ENCODE measurements at regions not wholly inside any gene's neighbourhood (a gene's known extent, or its start where the extent isn't known, plus 50 kb on each side); places are given as distances from the start of the nearest gene placed in this dataset.

DNA sequence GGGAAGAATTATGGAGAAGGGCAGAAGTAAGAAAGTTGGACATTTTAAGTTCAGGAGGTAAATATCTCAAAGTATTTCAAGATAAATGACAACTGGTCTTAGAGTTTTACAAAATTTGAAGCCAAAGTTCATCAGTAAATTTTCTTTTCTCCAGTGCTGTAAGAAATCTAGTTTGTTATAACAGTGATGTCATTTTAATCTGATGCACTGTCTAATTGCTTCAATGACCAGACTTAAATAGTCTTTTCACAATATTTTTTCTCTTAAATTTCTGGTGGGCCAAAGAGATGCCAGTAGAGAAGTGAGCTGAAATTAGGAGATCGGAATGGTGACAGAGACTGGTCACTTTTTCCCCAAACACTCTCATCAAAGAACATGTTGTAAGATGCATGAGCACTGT is 156.5 kb upstream of the TMEM161B start (continued):
- TF ChIP-seq, protein P1, sequence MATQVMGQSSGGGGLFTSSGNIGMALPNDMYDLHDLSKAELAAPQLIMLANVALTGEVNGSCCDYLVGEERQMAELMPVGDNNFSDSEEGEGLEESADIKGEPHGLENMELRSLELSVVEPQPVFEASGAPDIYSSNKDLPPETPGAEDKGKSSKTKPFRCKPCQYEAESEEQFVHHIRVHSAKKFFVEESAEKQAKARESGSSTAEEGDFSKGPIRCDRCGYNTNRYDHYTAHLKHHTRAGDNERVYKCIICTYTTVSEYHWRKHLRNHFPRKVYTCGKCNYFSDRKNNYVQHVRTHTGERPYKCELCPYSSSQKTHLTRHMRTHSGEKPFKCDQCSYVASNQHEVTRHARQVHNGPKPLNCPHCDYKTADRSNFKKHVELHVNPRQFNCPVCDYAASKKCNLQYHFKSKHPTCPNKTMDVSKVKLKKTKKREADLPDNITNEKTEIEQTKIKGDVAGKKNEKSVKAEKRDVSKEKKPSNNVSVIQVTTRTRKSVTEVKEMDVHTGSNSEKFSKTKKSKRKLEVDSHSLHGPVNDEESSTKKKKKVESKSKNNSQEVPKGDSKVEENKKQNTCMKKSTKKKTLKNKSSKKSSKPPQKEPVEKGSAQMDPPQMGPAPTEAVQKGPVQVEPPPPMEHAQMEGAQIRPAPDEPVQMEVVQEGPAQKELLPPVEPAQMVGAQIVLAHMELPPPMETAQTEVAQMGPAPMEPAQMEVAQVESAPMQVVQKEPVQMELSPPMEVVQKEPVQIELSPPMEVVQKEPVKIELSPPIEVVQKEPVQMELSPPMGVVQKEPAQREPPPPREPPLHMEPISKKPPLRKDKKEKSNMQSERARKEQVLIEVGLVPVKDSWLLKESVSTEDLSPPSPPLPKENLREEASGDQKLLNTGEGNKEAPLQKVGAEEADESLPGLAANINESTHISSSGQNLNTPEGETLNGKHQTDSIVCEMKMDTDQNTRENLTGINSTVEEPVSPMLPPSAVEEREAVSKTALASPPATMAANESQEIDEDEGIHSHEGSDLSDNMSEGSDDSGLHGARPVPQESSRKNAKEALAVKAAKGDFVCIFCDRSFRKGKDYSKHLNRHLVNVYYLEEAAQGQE (IDR thresholded peaks at IDR 0.05; ENCODE audit: low read depth) = no peak
- TF ChIP-seq TCF7L2 (IDR thresholded peaks at IDR 0.05; ENCODE audit: borderline replicate concordance, extremely low read depth, insufficient read depth, insufficient read length) = no peak

DNA sequence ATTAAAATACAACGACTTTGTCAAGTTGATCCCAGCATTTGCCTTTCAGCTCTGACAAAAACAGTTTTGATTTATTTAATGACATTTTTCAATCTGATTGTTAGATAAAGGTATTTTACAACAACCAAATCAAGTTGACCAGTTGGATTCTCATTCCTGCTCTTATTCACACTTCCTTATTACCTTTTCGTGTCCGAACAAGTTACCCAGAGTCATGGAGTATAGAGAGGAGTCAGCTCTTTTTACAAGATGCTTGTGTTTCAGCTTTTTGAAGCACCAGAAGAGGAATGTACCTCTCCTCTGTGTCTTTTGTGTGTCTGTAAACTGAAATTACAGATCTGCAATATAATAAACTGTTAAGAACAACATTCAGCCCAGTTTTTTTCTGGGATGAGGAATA is 151.3 kb upstream of the TMEM161B start:
- H3K9me3 ChIP-seq (ENCODE audit: control insufficient read depth in 1 of 2, insufficient read depth in 1 of 2, low read depth in 1 of 2, low read length in 2 of 2) = no peaks in the 10 kb centered on the region
- H3K4me1 ChIP-seq (ENCODE audit: control insufficient read depth in 1 of 2, insufficient read depth in 2 of 2, low read length in 2 of 2) = no peaks in the 10 kb centered on the region
- POLR2A ChIA-PET = no interaction called here
- DNase-seq (ENCODE audit: low read depth, low spot score) = no peak
- H3K9me2 ChIP-seq (ENCODE audit: insufficient read depth) = no peaks in the 10 kb centered on the region
- no peak overlapping the region for H3K9ac ChIP-seq (ENCODE audit: low read length)
- intact Hi-C loops (cut with micrococcal nuclease) = no loop called here
- H3K27me3 ChIP-seq (ENCODE audit: insufficient read depth, low read length) = no peaks in the 10 kb centered on the region
- ATAC-seq = no peak
- no peak overlapping the region for H3K4me3 ChIP-seq (replicated peaks in 1 of 2; ENCODE audit: low read depth in 1 of 2, low read length in 2 of 2)
- no peak overlapping the region for H2AFZ ChIP-seq (ENCODE audit: low read depth, low read length, poor library complexity, severe bottlenecking)
- H3K79me2 ChIP-seq (ENCODE audit: insufficient read depth, low read length) = no peaks in the 10 kb centered on the region
- RAD21 ChIA-PET (ENCODE audit: low non-redundant PET in 1 of 2, low total read pairs in 2 of 2, uncharacterized antibody in 2 of 2, unreplicated experiment in 2 of 2) = no interaction called here
- H3K4me2 ChIP-seq (ENCODE audit: low read length) = no peak overlapping the region
- TF ChIP-seq, protein P2, sequence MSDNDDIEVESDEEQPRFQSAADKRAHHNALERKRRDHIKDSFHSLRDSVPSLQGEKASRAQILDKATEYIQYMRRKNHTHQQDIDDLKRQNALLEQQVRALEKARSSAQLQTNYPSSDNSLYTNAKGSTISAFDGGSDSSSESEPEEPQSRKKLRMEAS (IDR thresholded peaks at IDR 0.05) = no peak
- TF ChIP-seq ZNF274 (IDR thresholded peaks at IDR 0.05; ENCODE audit: low read depth, low read length) (no peak), YY1 (IDR thresholded peaks at IDR 0.05; ENCODE audit: extremely low read depth, insufficient replicate concordance, low read depth, low read length) (no peak), ELF1 (IDR thresholded peaks at IDR 0.05; ENCODE audit: borderline replicate concordance, low read depth) (no peak), ZFX (IDR thresholded peaks at IDR 0.05) (no peak), TCF7L2 (IDR thresholded peaks at IDR 0.05; ENCODE audit: borderline replicate concordance, extremely low read depth, insufficient read depth, insufficient read length) (no peak), EGR1 (IDR thresholded peaks at IDR 0.05; ENCODE audit: low read depth) (no peak), POLR2A (IDR thresholded peaks at IDR 0.05; ENCODE audit: borderline replicate concordance, extremely low read depth, insufficient read depth, insufficient read length) (no peak), POLR2AphosphoS5 (IDR thresholded peaks at IDR 0.05; ENCODE audit: low read depth, low read length) (no peak), EZH2 (IDR thresholded peaks at IDR 0.05) (no peak), SIN3A (IDR thresholded peaks at IDR 0.05; ENCODE audit: low read depth) (no peak)
- TF ChIP-seq, protein P3, sequence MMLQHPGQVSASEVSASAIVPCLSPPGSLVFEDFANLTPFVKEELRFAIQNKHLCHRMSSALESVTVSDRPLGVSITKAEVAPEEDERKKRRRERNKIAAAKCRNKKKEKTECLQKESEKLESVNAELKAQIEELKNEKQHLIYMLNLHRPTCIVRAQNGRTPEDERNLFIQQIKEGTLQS (IDR thresholded peaks at IDR 0.05) = no peak
- TF ChIP-seq, protein P4, sequence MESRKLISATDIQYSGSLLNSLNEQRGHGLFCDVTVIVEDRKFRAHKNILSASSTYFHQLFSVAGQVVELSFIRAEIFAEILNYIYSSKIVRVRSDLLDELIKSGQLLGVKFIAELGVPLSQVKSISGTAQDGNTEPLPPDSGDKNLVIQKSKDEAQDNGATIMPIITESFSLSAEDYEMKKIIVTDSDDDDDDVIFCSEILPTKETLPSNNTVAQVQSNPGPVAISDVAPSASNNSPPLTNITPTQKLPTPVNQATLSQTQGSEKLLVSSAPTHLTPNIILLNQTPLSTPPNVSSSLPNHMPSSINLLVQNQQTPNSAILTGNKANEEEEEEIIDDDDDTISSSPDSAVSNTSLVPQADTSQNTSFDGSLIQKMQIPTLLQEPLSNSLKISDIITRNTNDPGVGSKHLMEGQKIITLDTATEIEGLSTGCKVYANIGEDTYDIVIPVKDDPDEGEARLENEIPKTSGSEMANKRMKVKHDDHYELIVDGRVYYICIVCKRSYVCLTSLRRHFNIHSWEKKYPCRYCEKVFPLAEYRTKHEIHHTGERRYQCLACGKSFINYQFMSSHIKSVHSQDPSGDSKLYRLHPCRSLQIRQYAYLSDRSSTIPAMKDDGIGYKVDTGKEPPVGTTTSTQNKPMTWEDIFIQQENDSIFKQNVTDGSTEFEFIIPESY (IDR thresholded peaks at IDR 0.05; ENCODE audit: extremely low read depth, insufficient replicate concordance, low read length) = no peak
- TF ChIP-seq, protein P5, sequence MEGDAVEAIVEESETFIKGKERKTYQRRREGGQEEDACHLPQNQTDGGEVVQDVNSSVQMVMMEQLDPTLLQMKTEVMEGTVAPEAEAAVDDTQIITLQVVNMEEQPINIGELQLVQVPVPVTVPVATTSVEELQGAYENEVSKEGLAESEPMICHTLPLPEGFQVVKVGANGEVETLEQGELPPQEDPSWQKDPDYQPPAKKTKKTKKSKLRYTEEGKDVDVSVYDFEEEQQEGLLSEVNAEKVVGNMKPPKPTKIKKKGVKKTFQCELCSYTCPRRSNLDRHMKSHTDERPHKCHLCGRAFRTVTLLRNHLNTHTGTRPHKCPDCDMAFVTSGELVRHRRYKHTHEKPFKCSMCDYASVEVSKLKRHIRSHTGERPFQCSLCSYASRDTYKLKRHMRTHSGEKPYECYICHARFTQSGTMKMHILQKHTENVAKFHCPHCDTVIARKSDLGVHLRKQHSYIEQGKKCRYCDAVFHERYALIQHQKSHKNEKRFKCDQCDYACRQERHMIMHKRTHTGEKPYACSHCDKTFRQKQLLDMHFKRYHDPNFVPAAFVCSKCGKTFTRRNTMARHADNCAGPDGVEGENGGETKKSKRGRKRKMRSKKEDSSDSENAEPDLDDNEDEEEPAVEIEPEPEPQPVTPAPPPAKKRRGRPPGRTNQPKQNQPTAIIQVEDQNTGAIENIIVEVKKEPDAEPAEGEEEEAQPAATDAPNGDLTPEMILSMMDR (IDR thresholded peaks at IDR 0.05 in 2 of 3, conservative IDR thresholded peaks at IDR 0.05 in 1 of 3; ENCODE audit: borderline replicate concordance in 1 of 3, insufficient read depth in 1 of 3, low read depth in 2 of 3, low read length in 2 of 3) = no peak
- H4K20me1 ChIP-seq (ENCODE audit: insufficient read depth) = no peaks in the 10 kb centered on the region
- BruUV-seq (replicated peaks) = no TSS peak
- CTCF ChIA-PET = no interaction called here
- no peaks in the 10 kb centered on the region for H3K36me3 ChIP-seq (ENCODE audit: control insufficient read depth in 1 of 2, insufficient read depth in 2 of 2, low read length in 2 of 2)
- H3K27ac ChIP-seq (ENCODE audit: low read depth, low read length) = no peak overlapping the region
